GM18505 (cell line): ENCODE measurements at regions not wholly inside any gene's neighbourhood (a gene's known extent, or its start where the extent isn't known, plus 50 kb on each side); places are given as distances from the start of the nearest gene placed in this dataset.

Source experiments
- ATAC-seq: cut with Tn5 transposase; IDR thresholded peaks from one replicate; pipeline ENCODE4 v1.9.1; 2021; ENCODE audit not compliant: unreplicated experiment
- POLR2A ChIP-seq: IDR thresholded peaks from 4 replicates; pipeline ENCODE4 v1.6.1; 2011; ENCODE audit warnings: borderline replicate concordance; ENCODE audit not compliant: insufficient read depth, insufficient read length; ENCODE audit errors: extremely low read depth

GRCh38 chr7:25307624-25308023 is 79.3 kb upstream of the NPVF start:
- TF ChIP-seq POLR2A: no peak
- ATAC-seq: no peak

DNA sequence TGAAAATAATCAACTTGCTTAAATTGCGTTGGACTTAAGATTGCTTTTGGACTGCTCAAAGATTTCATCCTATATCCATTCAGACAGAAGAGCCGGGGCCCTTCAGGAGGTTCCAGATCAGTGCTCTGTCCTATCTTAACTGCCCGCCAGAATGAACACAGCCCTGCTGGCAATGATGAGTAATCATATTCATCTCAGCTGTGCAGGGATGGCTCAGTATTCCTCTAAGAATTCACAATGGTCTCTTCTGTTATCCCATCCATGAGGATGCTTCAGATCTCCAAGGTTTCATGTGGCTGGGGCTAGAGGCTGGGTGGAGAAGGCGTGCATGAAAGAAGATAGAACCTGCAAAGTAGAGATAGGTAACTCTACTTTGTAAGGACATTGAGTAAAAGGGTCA is 80.0 kb upstream of the NPVF start:
- no peak for TF ChIP-seq POLR2A
- no peak for ATAC-seq

DNA sequence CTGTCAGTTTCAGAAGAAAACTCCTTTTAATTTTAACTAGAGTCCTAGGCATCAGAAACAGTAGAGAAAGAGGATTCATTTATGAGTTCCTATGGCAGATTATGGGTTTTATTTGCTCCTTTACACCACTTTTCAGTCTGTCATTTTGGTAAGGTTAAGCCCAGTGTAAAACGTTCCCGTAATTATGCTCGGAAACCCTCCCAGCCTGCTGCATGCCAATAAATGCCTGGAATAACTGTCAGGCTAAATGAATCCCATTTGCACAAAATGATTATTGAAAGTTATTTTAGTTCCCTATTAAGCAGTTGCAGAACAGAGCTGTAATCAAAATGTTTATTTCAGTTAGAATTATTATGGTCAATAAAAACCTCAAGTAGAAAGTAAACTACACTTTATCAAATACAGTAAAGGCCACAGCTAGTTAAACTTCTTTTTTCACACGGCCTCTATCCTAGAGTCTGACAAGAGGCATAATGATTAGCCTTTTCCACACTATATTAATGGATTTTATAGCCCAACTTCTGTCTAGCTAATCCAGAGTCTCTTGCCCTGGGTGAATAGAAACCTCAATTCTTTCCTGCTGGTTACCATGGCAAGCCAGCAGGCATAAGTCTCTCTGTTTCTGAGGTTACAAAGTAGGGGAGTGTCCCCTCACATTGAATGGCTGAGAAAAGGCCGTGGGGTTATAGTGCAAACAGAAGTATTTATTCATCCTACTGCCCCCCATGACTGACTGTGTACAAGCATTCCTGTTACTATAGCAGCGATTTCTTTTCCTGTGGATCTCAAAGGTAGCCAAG is 80.8 kb upstream of the NPVF start:
- no peak for ATAC-seq
- no peak for TF ChIP-seq POLR2A

GRCh38 chr7:25310896-25311295 is 82.6 kb upstream of the NPVF start:
- TF ChIP-seq POLR2A: no peak
- no peak for ATAC-seq

GRCh38 chr7:25311346-25311745 is 83.1 kb upstream of the NPVF start:
- no peak for ATAC-seq
- TF ChIP-seq POLR2A: no peak

GRCh38 chr7:25312968-25313367 is 84.7 kb upstream of the NPVF start:
- TF ChIP-seq POLR2A: no peak
- ATAC-seq: no peak

DNA sequence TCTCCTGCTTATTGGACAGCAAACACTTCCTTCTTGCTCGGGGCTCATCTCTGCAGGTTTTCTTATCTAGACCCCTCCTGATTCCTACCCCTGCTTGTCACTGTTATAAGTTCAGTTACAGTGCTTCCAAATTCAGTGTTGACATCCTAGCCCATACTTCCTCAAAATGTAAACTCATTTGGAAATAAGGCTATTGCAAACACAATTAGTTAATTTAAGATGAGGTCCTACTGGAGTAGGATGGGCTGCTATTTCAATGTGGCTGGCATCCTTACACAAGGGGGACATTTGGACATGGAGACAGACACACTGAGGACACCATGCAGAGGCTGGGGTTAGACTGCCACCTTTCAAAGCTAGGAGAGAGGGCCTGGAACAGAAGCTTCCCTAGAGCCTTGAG is 85.2 kb upstream of the NPVF start:
- TF ChIP-seq POLR2A: no peak
- ATAC-seq: no peak

- ATAC-seq: no peak
These were observed 85.9 kb upstream of the NPVF start for GRCh38 chr7:25314094-25314730.

DNA sequence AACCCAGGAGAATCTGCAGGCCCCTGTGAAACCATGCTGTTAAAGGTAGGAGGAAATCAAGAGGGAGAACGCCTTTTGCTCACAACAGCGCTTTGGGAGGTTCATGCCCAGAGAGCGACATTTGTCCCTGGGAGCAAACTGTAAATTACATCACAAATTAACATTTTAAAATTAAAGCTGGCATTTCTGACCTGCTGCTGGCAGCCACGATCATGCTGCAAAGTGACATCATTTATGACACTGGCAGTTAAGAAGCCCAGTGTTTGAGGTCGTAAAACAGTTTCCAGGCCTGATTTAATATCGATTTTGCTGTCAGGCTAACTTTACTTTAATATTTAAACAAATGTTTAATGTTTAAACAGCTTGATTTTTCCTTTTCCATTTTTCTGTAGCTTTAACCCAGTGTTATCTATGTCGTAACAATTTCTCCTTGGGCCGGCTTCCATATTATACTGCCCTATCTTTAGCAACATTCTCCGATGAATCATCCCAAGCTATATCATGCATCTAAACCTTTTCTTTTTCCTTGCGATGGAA is 86.5 kb upstream of the NPVF start:
- no peak for TF ChIP-seq POLR2A
- ATAC-seq: no peak

More at GRCh38 chr7:25314094-25314730, 85.9 kb upstream of the NPVF start:
- TF ChIP-seq POLR2A: no peak

DNA sequence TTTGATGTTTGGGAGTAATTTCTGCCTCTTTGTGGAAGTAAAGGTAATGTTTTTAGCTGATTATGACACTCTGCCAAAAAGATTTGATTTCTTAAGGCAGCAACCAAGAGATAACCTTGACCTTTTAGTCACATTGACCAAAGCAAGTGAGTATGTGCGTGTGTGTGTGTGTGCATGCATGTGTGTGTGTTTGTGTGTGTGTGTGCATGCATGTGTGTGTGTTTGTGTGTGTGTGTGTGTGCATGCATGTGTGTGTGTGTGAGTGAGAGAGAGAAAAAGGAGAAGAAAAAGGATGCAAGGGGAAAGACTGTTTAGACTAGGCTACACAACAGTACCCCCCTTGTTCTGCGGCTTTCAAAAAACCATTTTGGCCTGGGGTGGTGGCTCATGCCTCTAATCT is 88.1 kb upstream of the NPVF start:
- TF ChIP-seq POLR2A: no peak
- ATAC-seq: no peak

DNA sequence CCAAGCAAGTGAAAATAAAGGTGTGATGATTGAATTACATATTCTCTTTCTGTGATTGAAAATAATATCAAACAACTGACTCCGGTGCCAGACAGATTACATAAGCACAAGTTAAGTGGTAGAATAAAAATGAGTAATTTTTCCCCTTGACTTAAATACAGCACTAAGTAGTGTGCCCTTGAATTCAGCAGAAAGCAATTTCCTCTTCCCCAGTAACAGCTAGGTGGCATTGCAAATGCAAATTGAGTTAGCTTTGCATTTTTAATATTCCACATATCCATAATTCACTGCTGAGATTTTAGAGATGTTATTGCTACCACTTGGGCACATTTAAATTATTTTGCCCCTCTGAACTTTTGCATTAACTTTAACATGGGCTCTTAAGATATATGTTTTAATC is 89.8 kb upstream of the NPVF start:
- TF ChIP-seq POLR2A: no peak
- ATAC-seq: no peak

DNA sequence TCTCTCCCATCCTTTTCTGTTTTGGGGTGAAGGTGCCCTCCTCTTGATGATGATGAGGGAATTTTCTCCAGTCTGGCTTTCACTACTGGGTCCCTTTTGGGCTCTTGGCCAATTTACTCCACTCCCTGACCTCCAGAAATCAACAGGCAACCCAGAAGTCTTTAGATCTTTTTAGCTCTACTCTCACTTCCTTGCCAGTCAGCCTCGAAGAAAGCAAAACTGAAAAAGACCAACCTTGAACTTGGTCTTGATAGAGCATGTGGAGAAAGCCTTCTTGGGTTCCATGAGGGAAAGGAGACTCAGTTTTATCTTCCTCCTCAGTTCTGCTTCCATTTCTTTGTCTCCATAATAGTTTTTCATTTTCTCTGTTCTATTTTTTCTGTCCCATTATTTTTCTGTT is 91.4 kb upstream of the NPVF start:
- TF ChIP-seq POLR2A: no peak
- ATAC-seq: peak; percentile 50

- TF ChIP-seq POLR2A: no peak
- ATAC-seq: no peak
These were observed 92.5 kb upstream of the NPVF start for GRCh38 chr7:25320791-25321190.

- no peak for TF ChIP-seq POLR2A
These were observed 93.1 kb upstream of the NPVF start for GRCh38 chr7:25321424-25321823.

More at GRCh38 chr7:25321424-25321823, 93.1 kb upstream of the NPVF start:
- no peak for ATAC-seq
